Germinal center (tissue), 1 donor: ENCODE measurements at regions not wholly inside any gene's neighbourhood (a gene's known extent, or its start where the extent isn't known, plus 50 kb on each side); places are given as distances from the start of the nearest gene placed in this dataset.

Experiments used
- DNase-seq: peaks from one replicate; pipeline ENCODE4 v3.0.0; 2012; ENCODE audit warnings: mixed read lengths, low spot score

DNA sequence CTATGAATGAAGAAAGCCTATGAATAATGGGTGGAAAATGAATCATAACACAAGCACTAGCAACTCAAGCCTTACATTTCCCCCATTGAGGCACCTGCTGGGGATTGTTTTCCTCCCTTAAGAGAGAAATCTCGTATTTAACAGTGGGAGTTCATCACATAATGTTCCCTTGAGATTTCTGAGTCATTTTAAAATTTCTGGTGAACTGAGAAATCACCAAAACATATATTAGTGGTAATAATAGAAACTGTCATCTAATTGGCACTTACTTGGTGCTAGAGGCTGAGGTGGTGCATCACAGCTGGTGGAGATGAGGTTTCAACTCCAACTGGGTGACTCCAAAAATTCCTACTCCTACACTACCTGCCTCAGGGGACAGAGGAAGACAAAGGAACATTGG lies 561.3 kb upstream of the LCORL start:
- no peak for DNase-seq

DNA sequence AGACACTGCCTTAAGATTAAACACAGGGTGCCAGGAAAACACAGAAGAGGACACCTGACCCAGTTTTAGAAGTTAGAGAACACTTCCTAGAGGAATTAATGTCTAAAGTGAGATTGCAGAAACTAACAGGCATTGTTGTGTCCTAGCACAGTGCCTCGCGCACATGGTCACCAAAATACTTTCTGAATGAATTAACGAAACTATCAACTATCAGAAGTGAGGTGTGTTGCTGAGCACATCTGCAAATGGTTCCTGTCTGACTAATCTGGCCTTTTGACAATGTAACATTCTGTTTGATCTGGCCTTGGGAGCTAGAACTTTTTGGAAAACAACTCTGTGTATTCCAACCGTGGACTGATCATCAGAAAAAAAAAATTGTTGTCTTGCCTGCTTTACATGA lies 556.8 kb upstream of the LCORL start:
- no peak for DNase-seq

DNA sequence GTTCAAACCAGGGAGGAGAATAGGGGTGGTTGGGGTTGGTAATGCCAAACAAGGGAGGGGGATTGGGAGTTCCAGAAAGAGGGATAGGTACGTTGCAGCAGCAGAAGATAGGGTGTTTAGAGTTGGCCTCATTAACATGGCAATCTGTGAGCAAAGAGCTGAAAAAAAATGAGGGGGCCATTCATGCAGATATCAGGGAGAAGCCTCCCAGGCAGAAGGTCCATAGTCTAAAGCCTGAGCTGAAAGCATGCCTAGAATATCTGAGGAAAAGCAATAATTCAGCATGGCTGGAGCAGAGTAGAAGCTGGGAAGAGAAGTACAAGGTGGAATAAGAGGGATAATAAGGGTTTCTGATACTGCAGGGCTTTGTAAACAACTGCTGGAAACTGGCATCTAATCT lies 550.9 kb upstream of the LCORL start:
- DNase-seq: no peak

DNA sequence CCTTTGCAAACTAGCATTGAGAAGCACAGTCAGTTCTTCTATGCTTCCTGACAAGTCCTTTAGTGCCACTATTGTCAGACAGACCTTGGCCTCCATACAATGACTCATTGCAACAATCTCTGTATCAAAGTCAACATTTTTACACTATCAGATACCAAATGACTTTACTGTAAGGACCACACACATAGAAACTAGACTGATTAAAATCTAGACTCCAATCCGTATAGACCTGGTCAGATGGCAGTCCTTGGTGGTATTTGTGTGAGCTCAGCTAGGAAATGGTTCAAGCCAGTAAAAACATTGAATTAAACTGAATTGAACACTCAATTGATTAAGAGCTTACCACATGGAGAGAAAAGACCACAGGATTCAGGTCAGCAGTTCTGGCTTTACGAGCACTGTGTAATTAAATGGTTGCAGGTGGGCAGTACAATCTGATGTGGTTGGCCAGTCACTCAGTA lies 549.8 kb upstream of the LCORL start:
- DNase-seq: no peak

DNA sequence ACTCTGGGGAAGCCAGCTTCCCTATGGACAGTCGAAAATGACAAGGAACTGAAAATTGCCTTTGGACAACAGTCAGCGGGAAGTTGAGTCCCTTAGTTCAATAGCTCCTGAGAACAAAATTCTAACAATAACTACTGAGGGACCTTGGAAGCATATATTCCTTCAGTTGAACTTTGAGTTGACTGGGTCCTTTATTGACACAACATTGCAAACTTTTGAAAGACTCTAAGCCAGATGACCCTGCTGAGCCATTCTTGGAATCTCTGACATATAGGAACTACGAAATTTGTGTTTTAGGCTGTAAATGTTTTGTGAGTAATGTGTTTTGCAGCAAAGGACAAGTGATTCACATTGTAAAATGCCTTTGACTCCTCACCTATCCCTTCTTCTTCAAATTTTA lies 548.8 kb upstream of the LCORL start:
- no peak for DNase-seq

DNA sequence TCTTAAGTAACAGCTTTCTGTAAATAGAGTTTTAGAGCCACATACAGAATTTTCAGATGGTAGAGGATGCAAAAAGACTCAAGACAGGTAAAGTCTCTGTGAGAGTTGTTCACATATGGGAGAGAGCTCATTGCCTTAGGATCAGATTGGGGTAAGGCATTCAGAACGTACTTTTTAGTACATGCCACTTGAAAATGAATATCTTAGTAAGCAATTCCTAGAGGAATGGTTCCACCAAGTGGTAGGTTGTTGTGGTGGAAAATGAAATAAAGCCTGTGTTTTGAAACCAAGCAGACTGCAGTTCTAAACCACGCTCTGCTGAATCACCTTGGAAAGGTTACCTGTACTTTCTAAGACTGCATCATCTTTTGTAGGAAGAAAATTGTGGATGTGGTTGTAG lies 547.0 kb upstream of the LCORL start:
- no peak for DNase-seq

DNA sequence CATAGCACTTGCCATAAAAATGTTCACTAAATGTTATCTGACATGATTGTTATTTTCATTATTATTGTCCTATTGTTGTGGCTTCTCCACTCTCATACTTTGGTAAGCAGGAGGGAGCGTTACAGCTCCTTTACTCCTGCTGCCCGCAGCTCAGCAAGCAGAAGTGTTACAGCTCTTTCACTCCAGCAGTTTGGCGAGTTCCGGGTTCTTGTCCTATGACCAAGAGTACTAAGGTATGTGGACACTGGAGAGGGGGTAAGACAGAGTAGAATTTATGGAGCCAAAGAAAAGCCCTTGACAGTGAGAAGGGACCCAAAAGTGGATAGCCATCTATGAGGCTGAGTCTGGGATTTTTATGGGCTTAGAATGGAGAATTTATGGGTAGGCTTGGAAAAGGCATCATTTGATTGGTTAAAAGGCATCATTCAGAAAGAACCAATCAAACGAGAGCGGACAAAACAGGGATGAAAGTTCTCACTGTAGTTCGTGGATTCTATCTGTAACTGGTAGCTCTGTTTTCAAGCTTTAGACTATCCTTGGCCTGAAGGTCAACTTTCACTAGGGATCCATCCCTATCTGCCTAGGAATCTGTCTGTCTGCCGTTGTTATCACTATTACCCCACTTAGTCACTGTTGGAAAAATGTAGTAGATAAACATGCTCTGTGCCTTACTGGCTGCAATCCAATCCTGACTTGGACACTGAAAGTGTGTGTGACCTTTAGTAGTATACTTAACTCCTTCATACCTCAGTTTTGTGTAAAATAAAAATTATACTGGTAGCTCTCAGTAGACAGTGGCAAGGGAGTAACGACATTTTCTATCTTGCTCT lies 545.6 kb upstream of the LCORL start:
- DNase-seq: no peak

DNA sequence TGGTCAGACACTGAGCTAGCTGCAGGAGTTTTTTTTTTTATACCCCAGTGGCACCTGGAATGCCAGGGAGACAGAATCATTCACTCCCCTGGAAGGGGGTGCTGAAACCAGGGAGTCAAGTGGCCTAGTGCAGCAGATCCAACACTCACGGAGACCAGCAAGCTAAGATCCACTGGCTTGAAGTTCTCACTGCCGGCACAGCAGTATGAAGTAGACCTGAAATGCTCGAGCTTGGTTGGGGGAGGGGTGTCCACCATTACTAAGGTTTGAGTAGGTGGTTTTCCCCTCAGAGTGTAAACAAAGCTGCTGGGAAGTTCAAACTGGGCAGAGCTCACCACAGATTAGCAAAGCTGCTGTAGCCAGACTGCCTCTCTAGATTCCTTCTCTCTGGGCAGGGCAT lies 537.9 kb upstream of the LCORL start:
- no peak for DNase-seq

DNA sequence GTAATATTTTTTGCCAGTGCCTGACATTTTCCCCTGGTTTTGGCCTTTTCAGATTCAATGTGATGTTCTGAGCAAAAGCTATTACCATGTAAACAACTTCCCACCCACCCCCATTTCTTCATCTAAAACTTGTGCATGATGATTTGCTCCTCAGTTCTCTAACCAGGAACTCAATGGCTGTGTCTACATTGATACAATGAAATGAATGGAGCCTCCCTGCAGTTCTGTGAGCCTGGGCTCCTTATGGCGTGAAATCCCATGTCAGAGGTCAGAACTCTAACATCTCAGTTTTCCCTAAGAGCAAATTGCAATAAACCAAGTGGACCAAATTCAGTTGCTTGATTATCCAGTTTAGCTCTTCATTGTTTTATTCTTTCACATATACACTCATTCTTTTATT lies 534.8 kb upstream of the LCORL start:
- no peak for DNase-seq

DNA sequence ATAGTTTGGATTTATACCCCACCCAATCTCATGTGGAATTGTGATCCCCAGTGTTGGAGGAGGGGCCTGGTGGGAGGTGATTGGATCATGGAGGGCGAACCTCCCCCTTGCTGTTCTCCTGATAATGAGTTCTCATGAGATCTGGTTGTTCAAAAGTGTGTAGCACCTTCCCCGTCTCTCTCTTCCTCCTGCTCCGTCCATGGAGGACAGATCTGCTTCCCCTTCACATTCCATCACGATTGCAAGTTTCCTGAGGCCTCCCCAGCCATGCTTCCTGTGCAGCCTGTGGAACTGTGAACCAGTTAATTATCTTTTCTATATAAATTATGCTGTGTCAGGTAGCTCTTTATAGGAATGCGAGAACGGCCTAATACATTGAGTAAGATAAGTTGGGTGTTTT lies 518.8 kb upstream of the LCORL start:
- DNase-seq: no peak

DNA sequence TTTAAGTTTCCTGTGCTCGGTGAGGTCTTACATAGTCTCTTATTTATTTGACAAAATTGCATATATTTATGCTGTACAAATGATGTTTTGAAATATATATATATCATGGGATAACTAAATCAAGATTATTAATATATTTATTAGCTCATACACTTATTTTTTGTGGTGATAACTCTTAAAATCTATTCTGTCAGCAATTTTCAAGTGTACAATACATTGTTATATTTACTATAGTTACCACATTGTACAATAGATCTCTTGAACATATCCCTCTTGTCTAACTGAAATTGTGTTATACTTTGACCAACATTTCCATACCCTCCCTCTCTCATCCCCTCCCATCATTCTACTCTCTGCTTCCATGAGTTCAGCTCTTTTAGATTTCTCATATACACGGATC lies 516.6 kb upstream of the LCORL start:
- DNase-seq: no peak

DNA sequence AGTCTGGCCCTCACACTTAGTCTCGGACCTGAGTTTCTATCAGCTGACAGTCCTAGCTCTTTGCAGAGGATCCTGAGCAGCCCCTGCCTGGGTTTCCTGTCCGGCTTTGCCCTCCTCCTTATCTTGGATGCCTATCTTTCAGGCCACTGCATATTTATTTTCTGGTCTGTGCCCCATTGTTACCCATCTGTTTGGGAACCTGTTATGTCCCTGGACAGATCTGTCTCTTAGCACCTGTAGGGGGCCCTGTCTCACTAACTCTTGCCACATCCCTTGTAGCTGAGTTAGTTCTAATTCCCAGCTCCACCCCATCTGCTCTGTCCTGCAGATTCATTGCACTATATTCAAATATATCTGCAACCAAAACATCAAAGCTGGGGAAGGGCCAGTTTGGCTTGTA lies 514.9 kb upstream of the LCORL start:
- DNase-seq: no peak

DNA sequence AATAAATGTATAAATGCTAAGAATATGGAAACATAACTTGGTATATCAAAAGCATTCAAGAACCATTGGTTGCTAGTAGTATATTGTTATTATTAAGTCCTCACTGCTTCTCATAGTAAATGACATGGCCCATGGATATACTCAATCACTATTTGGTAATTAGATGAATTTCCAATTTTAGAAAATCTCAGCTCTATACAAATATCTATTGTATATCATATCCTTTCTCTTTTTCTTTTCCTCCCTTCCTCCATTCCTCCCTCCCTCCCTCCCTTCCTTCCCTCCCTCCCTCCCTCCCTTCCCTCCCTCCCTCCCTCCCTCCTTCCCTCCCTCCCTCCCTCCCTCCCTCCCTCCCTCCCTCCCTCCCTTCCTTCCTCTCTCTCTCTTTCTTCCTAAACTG lies 514.4 kb upstream of the LCORL start:
- DNase-seq: no peak

DNA sequence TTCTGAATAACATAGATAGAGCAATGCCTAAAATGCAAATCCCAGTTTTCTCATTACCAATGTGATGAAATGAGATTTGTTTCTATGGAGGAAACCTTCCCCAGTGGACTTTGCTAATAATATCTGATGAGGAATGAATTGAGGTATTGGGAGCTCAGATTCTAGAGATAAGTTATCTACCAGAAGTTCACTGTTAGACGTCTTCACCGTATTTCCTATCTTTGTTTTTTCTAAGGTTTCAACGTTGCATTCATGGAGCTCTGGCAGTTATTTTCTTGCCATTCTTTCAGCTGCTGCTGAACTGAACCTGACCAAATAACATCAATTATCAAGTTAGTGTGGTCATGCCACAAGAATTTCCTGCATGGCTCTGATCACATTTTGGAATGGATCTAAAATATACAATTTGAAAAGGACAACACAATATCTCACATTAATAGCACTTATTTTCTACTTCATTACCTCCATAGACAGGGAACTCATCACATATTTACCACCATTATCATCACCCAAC lies 511.8 kb upstream of the LCORL start:
- DNase-seq: no peak

DNA sequence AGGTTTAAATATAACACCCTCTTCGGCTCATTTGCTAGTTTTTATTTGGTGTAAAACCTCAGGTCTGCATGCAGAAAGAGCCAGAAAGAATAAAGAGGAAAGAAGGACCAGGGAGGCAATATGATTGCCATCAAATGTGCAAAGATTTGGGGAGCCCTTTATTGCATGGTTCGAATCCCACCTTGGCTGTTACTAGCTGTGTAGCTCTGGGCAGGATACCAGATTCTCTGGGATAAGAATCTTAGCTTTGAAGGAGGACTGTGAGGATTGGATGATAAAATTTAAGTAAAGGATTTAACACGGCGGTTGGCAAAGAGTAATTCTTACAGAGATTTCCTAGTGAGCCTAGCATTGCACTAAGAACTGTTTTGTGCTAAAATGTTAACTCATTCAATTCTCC lies 510.2 kb upstream of the LCORL start:
- no peak for DNase-seq

DNA sequence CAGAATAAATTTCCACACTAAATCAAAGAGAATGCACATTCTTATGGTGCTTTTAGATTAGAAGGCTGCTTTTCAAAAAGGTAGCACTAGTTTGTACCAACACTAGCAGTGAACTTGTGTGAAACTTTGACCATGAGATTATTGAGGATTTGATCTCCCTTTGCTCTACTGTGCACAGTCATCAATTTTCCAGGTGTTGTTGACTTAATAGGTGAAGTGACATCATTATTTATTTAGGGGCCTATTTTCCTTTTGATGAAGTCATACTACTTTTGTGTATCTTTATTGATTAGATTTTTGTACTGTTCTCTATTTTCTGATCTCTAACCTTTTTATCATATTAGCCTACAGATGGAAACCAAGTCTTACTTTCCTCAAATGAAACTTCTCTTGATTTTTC lies 507.9 kb upstream of the LCORL start:
- DNase-seq: no peak

DNA sequence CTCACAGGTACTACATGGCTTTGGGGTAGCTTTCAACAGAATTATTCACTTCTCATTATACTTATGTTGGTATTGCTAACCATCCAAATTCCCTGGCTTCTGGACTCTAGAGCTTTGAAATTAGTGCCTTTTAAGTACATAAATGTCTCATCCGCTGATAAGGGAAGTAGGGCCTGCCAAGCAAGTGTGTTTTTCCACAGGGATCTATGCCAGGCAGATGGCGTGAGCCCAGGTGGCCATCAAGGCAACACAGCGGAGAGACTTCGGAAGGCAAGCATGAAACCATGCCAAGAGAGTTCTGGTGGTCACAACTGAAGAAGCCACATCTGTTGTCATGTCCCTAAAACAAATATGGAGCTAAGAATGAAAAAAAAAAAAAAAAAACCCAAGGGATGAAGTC lies 503.1 kb upstream of the LCORL start:
- no peak for DNase-seq

DNA sequence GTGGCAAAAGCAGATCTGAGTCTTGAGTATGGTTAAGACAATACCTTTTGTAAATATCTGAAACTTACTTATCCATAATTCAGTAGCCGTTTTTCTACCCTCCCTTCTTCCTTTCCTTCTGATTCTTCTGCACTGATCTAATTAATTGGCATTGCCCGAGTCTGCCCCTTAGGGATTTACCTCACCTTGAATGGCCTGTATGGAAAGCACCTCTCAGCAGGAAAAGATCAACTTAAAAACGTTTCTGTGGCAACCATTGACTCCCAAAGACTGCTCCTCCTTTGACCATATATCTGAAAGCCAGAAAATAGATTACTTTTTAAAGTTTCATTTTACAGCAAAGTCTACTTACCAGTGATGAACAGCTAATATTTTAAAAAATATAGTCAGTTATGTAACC lies 496.5 kb upstream of the LCORL start:
- DNase-seq: no peak

DNA sequence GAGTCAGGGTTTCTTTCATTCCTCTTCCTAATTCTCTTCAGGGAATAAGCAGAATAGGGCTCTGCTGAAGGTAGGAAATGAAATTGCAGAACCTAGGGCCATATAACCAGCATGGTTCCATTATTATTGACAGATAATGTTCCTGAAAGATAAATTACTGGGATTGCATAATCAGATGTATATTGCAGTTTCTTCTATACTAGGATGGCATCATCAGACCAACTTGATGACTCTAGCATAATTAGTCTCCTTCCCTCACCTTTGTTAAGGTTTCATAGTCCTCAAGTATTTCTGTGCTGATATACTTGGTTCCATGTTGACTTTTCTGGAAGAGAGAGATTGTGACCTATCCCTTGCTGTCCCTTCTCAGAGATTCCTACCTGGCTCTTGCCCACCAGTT lies 492.3 kb upstream of the LCORL start:
- no peak for DNase-seq

DNA sequence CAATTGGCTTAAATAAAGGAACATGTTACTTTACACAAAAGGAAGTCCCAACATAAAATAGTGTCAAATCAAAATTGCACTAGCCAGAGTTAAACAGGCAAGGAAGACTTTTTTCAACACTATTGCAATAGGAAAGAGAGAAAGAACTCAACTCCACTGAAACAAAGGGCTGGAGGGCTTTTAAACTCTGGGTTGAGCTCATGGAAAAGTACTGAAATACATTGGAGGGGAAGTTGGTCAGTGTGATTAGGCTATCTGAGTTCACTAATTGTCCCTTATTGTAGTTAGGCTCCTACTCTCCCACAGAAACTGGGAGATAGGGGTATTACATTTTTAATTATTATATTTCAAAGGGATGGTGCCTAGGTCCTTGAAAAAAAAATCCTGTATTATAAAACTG lies 491.2 kb upstream of the LCORL start:
- DNase-seq: no peak

DNA sequence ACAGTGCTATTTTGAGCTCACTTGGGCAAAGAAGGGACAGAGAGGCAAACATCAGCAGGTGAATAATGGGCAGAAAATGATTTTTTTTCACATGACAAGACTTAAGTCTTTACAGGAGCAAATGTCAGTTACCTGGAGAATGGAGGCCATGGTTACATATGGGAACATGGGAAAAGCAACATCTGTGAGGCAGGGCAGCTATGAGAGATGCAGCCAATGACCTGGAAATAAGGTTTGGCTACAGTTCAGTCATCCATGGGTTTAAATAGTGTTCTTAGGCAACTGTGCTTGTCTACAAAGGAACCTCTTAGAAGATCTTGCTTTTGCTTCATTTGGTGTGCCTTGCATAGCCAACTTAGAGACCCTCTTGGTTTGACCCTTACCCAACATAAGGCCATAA lies 490.2 kb upstream of the LCORL start:
- DNase-seq: no peak

DNA sequence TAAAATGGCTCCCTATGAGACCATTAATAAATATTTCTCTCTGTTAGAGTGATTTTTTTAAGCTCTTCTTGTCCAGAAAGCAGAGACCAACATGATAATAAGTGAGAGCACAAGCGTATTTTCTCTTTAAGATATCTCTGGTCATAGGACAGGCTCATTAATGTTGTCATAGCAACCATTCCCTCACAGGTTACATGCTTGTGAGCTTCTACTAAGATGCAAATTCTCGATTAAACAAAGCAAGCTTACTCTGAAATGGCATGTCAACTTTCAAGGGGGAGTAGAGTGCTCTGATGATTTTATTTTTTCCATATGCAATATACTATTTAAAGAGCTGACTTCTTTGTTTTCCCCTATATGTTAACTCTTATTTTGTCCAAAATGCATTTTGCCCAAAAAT lies 487.2 kb upstream of the LCORL start:
- no peak for DNase-seq

DNA sequence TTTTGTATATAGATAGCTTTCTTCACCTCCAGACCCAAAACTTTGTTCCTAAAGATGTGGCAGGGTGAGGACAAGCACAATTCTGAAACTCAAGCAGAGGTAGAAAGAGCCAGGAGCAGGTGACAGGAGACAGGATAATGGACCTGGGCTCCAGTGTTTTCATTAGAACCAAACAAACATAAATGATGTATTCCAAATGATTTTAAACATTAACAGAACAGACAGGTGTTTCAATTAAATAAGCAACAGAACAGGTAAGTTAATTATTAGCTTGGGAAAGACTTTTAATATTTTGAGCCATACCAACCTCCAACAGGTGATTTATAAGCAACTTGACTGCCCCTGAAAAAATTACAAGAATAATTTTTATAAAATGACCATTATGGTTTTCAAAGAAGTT lies 459.4 kb upstream of the LCORL start:
- DNase-seq: no peak

DNA sequence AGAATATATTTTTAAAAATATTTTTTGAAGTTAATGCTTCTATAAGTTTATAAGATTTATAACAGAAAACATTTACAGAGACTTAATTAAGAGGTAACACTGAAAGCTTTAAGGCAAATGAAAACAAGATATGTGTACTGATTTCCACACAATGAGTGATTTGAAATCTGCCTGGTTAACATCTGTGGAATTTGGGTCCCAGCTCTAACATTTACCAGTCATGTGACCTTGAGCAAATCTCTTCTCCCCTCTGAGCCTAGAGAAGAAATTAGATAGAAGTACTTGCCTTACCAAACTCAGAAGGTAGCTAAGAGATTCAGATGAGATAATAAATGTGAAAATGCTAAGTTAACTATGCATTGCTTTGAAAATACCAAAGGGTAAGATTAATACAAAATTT lies 458.8 kb upstream of the LCORL start:
- DNase-seq: no peak
